ENCODE measurements at regions not wholly inside any gene's neighbourhood (a gene's known extent, or its start where the extent isn't known, plus 50 kb on each side); places are given as distances from the start of the nearest gene placed in this dataset.
A peak's percentile ranks its signal among the peaks of the same experiment; 100 is the strongest.
"Not testable (repeated sequence)": the region's sequence is repeated elsewhere in the genome, so short reads cannot be mapped to it uniquely, and the experiment has no call there.

DNA sequence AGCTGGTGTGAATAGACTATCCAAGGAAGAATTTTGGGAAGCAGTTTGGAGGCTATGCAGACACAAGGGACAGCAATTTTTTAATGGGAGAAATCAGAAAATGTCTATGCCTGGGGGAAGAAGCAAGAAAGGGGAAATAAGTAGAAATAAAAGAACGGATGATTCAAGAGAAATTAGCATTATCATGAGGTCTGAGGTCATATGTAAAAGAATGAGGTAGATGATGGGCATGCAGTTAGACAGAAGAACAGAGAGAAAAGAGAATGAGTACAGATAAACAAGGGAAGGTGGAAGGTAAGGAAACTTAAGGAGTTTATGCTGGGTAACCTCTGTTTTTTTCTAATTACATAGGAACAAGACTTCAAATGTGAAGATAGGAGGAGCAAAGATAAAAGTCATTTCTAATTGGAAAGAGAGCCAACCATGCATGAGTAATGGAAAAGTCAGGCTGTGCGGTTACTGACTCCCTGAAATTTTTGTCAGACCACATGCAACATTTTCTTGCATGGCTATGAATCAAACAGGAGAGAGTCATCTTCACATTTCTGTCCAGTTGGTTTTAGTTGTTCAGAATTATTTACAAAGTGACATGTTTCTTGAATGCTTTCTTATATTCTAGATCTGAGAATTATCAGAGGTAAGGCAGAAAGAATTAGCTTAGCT is 101.0 kb upstream of the PIK3R1 start:
- no peak for DNase-seq

DNA sequence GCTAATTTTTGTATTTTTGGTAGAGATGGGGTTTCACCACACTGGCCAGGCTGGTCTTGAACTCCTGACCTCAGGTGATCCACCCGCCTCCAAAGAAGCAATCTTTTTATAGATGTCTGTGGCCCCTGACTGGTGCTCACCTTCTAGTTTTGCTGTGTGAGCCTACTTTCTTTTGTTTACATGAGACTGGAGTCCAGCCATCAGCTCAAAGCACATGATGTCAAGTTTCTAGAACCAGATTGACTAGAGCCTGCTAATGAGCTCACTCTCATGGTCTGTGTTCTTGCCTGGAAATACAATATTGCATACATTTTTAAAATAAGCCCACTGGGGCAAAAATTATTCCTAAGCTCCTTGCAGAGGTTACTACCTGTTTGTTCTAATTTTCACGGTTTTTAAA is 102.9 kb upstream of the PIK3R1 start:
- no peak for DNase-seq

DNA sequence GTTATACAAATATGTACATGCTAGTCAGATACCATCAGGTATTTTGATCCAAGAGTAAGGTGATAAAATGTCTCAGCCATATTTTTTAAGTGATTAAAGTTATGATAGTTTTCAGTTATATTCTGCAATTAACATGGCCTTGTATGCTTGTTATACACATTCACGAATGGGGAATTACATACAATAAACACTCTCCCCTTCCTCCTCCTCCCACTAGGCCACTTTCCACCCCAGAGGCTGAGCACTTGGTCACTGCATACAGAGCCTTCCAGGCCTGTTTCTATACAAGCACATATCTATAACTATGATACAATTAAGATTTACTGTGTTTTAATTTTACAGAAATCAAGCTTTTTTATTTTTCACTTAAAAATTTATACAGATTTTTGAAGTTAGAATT is 104.7 kb upstream of the PIK3R1 start:
- no peak for DNase-seq

DNA sequence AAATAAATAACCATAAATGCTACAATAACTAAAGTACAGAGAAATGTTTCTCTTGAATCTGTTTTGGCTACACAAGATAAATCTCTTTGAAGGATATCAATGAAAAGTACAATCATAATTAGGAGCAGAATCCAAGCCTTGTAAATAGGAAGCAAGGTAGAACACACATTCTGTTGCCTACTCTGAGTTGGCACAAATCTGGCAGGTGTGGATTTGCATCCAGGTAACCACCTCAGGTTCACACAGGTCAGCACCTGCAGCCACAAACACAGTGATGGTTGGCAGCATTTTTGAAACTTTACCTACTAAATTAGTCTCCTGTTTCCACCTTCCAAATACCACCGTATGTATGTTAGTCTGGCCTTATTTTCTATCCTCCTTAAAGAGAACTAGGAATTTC is 105.3 kb upstream of the PIK3R1 start:
- DNase-seq = no peak

DNA sequence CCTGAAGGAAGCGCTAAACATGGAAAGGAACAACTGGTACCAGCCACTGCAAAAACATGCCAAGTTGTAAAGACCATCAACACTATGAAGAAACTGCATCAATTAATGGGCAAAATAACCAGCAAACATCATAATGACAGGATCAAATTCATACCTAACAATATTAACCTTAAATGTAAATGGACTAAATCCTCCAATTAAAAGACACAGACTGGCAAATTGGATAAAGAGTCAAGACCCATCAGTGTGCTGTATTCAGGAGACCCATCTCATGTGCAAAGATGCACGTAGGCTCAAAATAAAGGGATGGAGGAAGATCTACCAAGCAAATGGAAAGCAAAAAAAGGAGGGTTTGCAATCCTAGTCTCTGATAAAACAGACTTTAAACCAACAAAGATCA is 111.3 kb upstream of the PIK3R1 start:
- not testable (repeated sequence) for DNase-seq

DNA sequence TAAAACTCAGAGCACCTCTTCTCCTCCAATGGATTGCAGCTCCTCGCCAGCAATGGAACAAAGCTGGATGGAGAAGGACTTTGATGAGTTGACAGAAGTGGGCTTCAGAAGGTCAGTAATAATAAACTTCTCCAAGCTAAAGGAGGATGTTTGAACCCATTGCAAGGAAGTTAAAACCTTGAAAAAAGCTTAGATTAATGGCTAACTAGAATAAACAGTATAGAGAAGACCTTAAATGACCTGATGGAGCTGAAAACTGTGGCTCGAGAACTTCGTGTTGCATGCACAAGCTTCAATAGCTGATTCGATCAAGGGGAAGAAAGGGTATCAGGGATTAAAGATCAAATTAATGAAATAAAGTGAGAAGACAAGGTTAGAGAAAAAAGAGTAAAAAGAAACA is 112.3 kb upstream of the PIK3R1 start:
- DNase-seq = not testable (repeated sequence)

DNA sequence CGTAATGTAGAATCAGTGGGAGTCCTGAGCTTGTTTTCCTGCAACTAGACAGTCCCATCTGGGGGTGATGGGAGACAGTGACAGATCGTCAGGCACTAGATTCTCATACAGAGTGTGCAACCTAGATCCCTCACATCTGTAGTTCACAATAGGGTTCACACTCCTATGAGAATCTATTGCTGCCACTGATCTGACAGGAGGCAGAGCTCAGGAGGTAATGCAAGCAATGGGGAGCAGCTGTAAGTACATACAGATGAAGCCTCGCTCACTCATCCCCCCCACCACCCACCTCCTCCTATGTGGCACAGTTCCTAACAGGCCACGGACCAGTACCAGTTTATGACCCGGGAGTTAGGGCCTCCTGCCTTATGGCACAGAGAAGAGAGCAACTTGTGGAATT is 116.2 kb upstream of the PIK3R1 start:
- DNase-seq = no peak

DNA sequence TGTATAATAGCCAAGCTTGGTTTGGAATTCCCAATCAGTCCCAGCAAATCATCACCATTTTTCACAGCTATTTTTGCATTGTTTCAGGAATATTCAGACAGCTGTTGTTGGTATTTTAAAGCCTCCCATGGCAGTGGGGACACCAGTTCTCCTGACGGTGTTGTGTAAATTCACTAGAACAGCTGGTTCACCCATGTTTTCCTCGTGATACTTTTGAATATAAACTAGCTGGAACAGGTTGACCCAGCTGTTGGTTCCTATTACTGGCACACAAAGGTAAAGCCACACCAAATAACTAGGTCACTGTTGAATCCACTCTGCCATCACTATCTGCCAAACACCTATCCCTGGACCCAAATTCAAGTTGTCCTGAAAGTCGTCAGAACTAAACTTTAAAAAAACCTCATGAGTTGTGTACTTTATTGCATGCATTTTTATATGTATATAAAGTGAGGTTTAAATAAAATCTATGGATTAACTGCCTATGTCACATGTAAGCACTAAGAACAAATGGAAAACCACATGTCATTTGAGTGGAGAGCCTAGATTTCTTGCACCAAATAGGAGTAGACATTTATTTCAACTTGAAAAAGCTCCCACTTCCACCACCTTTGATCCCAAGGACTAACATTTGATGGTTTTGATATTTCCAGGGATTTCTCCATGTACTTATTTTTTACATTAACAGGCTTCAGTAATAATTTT is 121.9 kb upstream of the PIK3R1 start:
- DNase-seq = no peak

DNA sequence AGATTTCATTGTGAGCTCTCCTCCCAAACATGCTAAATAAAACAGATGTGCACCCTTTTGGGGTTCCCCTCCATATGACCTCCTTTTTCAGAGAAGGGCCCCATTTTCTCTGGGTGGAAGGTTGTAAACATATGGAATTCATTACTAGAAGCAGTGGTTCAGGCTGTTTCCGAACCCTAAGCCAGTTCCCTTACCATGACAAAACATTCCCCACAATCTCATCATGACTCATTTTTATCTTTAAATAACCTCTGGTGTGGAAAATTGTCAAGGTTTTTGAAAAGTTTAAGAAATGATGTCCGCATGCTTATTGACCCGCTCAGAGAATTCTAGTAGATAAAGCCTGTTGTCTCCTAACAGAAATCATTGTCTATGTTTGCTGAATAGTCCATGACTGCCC is 127.3 kb upstream of the PIK3R1 start:
- no peak for DNase-seq

DNA sequence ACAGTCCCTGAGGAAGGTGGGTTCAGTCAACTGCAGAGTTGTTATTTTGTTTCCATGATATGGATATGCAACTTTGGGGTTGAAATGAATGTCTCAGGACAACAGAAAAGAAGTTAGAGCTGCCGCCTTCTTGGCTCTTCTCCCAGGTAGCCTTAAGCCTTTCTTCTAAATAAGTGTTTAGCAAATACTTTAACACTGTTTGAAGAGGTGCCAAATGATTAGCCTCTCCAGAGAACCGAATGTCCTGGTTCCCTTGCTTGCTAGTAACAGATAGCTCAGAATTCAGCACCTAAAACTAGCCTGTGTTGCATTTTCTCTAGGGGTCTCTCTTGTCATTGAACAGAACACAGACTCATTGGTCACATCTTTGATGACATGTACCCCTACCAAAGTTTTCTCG is 127.7 kb upstream of the PIK3R1 start:
- DNase-seq = no peak

DNA sequence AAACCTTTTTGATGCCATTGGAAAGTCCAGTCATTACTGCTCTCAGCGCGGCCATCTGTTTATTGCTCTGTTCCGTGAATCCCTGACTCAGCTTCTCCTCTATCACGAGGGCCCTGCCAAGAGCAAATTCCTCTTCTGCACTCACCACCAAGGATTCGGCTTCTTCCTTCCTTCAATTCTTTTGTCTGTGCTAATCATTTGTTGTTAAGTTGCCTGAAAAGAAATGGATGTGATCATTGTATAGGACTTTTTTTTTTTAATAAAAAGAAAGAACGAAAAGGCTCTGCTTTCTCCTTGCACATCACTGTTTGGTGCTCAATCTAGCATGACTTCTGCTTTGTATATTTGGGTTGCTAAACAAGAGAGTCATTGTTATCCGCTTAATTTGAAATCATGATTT is 128.7 kb upstream of the PIK3R1 start:
- peak; percentile 45 for DNase-seq

DNA sequence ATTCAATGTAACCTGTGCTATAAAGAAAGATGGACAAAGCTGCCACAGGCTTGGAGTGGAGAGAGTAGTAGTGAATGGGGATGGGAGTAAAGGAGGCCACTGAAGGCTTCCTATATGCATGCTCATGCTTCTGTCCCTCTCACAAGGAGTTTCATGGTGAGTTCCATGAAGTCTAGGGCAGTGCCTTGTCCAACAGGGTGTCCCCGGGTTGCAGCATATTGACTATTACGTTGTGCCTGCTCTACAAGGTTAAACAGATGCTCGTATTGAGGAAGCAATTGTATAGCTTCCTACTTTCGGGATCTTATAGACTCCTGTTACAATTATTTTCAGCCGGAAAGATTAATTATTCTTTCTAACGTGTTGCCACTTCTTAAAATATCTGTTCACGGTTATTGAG is 129.1 kb upstream of the PIK3R1 start:
- DNase-seq = no peak

DNA sequence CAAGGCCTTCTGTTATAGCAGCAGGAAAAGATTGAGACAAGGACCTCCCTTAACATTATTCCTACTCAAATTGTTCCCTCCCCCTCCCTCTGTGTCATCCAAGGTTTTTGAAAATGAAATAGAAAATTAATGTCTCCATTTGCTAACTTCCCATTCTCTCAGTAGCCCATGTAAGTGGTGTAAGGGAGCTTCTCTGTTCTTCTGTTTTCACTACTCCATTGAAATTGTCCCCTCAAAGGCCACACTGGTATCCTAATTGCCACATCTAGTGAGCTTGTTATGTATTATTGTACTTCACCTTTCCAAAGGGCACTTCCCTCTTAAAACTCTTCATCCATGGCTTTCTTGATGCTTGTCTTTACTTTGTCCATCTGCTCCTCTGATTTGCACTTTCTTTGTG is 131.2 kb upstream of the PIK3R1 start:
- no peak for DNase-seq

DNA sequence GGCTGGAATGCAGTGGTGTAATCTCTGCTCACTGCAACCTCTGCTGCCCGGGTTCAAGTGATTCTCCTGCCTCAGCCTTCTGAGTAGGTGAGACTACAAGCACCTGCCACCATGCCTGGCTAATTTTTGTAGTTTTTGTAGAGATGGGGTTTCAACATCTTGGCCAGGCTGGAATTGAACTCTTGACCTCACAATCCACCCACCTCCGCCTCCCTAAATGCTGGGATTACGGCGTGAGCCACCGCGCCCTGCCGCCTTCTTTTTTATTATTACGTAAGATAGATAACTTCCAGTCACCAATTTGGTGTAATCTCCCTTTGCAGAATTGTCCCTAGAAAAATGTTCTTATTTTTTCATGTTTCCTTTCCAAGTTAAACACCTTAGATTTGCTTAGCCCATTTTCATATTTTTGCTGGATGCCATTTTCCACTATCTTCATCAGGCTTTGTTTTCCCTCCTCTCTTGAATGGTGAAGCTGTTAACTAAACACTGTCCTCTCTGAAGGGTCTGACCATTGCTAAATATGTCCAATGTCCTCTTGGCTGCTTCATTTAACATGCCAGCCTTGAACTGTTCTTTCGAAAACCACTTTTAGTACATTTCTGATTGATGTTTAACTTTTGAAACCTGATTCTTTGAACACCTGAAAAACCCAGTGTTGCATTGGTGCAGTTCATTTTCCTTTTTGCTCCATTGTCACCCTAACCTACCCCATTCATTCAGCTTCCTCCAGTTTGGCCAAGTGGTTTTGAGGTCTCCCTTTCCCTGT is 135.1 kb upstream of the PIK3R1 start:
- DNase-seq = no peak

DNA sequence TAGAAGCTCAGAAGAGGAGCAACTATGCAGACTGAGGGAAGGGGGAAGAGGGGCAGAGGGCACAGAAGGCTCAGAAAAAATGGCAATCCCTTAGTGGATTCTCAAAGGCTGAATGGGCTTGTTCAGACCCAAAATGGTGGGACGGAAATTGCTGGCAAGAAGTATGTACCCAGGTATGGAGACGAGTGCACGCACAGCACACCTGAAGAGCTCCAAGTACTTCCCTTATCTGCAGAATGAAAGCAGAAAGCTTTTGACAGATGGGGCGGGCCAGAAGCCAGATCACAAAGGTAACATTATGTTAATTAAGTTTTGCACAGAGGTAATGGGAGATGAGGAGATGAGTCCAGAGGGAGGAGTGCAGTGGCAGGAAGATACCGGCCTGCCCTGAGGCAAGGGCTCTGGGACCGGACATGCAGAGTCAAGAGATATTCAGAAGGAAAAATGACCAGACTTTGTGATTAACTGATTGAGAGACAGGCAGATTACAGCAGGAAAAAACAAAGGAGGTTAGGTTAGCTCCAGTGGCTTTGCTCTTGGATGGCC is 138.1 kb upstream of the PIK3R1 start:
- DNase-seq = no peak

DNA sequence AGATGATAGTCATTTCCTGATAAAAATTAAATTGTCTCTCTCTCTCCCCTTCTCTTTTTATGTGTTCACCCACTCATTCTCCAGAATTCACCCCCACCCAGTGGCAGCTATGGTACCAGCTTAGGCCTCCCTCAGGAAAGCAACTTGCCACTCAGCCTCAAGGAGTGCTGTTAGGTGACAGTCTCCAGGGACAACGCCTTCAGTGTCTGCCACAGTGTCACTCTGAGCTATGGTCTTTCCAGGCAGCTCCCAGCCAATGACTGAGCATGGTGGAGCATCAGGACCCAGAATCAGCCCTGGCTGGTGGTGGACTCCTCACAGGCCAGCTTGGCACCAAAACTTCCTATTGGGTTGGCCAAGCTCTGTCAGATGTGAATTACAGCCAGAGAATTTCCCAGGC is 140.9 kb upstream of the PIK3R1 start:
- no peak for DNase-seq

DNA sequence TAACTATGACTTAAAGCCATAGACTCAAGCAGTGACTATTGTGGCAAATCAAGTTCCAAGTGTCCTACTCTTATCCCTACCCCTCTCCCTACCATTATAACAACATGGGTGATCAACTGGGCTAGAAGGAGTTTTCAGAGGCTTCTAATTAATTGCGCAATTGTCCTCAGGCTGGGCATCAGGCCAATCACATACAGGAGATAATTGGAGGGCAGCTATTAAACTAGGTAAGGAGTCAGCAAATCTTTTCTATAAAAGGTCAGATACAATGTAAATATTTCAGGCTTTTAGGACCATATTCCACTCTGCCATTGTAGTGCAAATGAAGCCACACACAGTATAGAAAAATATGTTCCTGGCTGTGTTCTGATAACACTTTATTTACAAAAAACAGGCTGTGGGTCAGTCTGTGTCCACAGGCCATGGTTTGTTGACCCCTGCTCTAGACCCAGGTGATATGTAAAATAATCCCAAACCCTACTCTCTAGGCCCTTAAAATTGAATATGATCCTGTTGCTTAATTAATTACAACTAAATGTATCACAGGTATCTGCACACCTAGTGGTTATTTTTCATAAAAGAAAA is 141.4 kb upstream of the PIK3R1 start:
- no peak for DNase-seq

DNA sequence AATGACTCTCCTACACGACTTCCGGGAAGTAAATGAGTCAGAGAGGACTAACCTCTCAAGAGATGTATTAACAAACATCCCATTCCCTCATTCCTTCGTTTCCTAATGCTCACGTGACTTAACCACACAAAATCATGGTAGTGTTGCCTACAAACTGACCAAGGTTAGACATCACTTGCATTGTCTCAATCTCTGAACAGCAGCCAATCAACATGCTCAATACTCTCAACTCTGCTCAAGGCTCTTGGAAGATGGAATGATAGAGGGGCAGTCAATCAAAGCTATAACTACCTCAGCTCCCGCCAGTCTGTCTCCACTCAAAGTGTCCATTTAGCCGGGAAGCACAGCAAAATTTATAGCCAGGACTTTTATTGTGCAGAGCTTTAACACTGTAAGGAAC is 143.8 kb upstream of the PIK3R1 start:
- no peak for DNase-seq

DNA sequence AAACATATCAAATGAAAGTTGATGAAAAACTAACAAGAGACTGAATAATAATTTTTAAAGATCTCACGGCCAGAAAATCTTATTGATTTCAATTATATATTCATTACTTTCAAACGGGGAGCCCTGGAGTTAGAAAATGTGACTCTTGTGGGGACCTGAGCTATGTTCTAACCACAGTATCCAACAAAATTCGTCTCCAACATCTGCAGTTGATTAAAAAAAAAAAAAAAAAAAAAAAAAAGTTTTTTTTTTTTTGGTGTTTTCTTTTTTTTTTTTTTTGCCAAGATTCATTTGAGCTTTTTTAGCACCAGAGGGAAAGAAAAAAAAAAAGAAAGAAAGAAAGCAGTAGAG is 144.3 kb upstream of the PIK3R1 start:
- DNase-seq = no peak

DNA sequence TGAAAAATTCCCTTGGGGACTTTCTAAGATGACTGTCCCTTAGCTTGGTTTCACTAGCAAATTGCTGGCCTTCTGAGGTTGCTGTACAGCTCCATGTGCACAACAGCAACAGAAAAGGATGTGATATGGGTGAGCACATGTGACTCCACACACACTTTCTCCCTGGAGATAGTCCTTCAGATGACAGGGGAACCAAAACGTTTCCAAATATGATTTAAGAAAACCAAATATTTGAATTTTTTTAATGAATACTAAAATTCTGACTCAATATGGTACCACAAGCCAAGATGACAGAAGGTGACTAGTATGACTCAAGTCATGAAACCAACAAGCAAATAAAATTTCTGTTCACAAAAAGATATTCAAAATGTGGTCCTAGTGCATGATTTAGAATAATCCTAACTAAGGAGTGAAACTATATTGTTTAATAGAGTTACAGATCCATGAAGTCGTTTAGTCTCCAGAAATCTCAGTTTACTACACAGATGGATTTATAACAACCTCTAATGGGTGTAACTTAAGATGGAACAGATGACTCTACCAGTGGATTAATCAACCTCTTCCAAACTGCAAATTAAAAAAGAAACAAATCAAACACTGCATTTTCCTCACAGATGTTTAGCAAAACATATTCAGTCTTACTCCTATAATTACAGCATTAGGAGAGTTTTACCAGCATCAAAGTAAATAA is 144.8 kb upstream of the PIK3R1 start:
- DNase-seq = no peak

DNA sequence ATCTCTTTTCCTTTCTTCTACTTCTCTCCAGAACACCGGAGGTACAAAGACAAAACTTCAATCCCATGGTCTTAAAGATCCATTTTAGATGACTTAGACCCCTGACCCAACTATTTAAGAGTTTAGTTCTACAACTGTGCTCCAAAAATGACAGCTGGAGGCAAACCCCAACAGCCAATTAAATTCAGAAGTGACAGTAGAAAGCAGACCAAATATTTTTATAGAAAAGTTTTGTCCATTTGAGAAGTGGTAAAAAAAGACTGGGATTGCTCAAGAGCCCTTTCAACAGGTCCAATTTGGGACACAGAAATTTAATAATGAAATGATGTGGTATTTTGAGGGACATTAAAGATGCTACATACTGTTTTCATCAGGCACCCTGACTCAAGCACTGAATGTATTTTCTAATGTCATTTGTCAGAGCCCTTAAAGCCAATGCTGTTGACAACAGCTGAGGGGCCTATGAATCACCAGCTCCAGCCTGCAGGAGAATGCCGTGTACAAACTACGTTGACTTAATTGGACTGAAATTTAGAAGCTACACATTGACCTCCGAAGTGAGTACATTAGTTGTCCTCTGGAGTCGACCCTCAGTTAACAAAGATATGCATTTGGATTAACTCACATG is 147.5 kb upstream of the PIK3R1 start:
- no peak for DNase-seq

DNA sequence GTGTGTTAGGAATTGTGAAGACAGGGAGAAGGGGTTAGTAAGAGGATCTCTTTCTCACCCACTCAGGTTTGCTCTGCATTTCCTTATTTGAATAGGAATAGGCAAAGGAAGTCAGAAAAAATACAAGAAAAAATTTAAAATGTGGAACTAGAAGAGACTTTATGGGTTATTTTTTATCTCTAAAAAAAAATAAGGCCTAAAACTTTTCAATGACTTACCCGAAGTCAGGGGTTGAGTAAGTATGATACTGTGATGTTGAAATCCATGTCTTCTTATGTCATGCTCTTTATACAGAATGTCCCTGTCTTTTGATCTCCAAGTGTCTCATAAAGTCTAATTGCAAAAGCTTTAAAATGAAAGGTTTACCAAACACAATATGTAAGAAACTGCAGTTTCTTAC is 148.3 kb upstream of the PIK3R1 start:
- no peak for DNase-seq

Data from femur (tissue), 1 donor.